Liver (tissue), 8 donors: ENCODE measurements at regions not wholly inside any gene's neighbourhood (a gene's known extent, or its start where the extent isn't known, plus 50 kb on each side); places are given as distances from the start of the nearest gene placed in this dataset.

ENCODE experiments used
- DNase-seq: peaks from one replicate; pipeline ENCODE4 v3.0.0-alpha.2; 2017; ENCODE audit warnings: low spot score
- H3K27ac ChIP-seq, 2 donors: one replicate each; pipeline ENCODE4 v1.7.0; 2013; ENCODE audit warnings: inconsistent platforms in 2 of 2, low read length in 2 of 2, control low read depth in 1 of 2, low read depth in 1 of 2, mild to moderate bottlenecking in 1 of 2
- H3K27me3 ChIP-seq, 4 donors: one replicate each; pipeline versions ENCODE4 v1.6.1 to v1.7.0; 2013; ENCODE audit warnings: low read length in 3 of 4, inconsistent platforms in 1 of 4, mild to moderate bottlenecking in 1 of 4, moderate library complexity in 1 of 4; ENCODE audit not compliant: control insufficient read depth in 4 of 4, insufficient read depth in 4 of 4
- H3K36me3 ChIP-seq, 4 donors: one replicate each; pipeline versions ENCODE4 v1.6.1 to v1.7.0; 2013; ENCODE audit warnings: low read length in 3 of 4, mild to moderate bottlenecking in 3 of 4, low read depth in 1 of 4, moderate library complexity in 1 of 4; ENCODE audit not compliant: control insufficient read depth in 4 of 4, insufficient read depth in 3 of 4
- H3K4me1 ChIP-seq, 4 donors: one replicate each; pipeline versions ENCODE4 v1.6.1 to v1.7.0; 2013; ENCODE audit warnings: low read length in 3 of 4, mild to moderate bottlenecking in 3 of 4, moderate library complexity in 1 of 4; ENCODE audit not compliant: control insufficient read depth in 4 of 4, insufficient read depth in 4 of 4
- H3K4me3 ChIP-seq, 3 donors: one replicate each; pipeline versions ENCODE4 v1.6.1 to v1.7.0; 2013; ENCODE audit warnings: low read length in 3 of 3, control low read depth in 1 of 3, low read depth in 1 of 3, mild to moderate bottlenecking in 1 of 3
- H3K9ac ChIP-seq, 2 donors: one replicate each; pipeline ENCODE4 v1.7.0; 2013; ENCODE audit warnings: low read length in 2 of 2, mild to moderate bottlenecking in 2 of 2, moderate library complexity in 2 of 2, control low read depth in 1 of 2, low read depth in 1 of 2
- H3K9me3 ChIP-seq, 4 donors: one replicate each; pipeline versions ENCODE4 v1.6.1 to v1.7.0; 2013; ENCODE audit warnings: low read length in 3 of 4; ENCODE audit not compliant: control insufficient read depth in 4 of 4
- ATF3 ChIP-seq: IDR thresholded peaks from 2 replicates; pipeline ENCODE4 v1.6.1; 2016; ENCODE audit warnings: antibody characterized with exemption
- CTCF ChIP-seq: fragments of 150-350 bp; IDR thresholded peaks from 2 replicates; pipeline ENCODE4 v1.5.1; 2017; ENCODE audit warnings: improper control_type of control experiment, low read depth, low read length; ENCODE audit not compliant: missing input control
- EGR1 ChIP-seq, 2 donors: IDR thresholded peaks; 2 replicates each; pipeline ENCODE4 v1.6.1; 2016 to 2018; ENCODE audit warnings: antibody characterized with exemption in 2 of 2, low read depth in 2 of 2
- FOXA1 ChIP-seq: IDR thresholded peaks from 2 replicates; pipeline ENCODE4 v1.6.1; 2016; ENCODE audit warnings: antibody characterized with exemption
- FOXA2 ChIP-seq: IDR thresholded peaks from 2 replicates; pipeline ENCODE4 v1.6.1; 2016; ENCODE audit warnings: antibody characterized with exemption
- GABPA ChIP-seq, 2 donors: IDR thresholded peaks in 1 of 2; conservative IDR thresholded peaks in 1 of 2; 2 replicates each; pipeline ENCODE4 v1.6.1; 2016; ENCODE audit warnings: antibody characterized with exemption in 2 of 2, mild to moderate bottlenecking in 1 of 2, moderate library complexity in 1 of 2
- HNF4A ChIP-seq, 2 donors: conservative IDR thresholded peaks; 2 replicates each; pipeline ENCODE4 v1.6.1; 2016; ENCODE audit warnings: antibody characterized with exemption in 2 of 2, mild to moderate bottlenecking in 2 of 2
- HNF4G ChIP-seq: IDR thresholded peaks from 2 replicates; pipeline ENCODE4 v1.6.1; 2016; ENCODE audit warnings: antibody characterized with exemption
- JUND ChIP-seq, 2 donors: IDR thresholded peaks; 2 replicates each; pipeline ENCODE4 v1.6.1; 2016; ENCODE audit warnings: antibody characterized with exemption in 2 of 2
- MAX ChIP-seq: IDR thresholded peaks from 2 replicates; pipeline ENCODE4 v1.6.1; 2016; ENCODE audit warnings: antibody characterized with exemption
- RAD21 ChIP-seq, 2 donors: IDR thresholded peaks; 2 replicates each; pipeline ENCODE4 v1.6.1; 2016; ENCODE audit warnings: antibody characterized with exemption in 2 of 2, mild to moderate bottlenecking in 2 of 2
- REST ChIP-seq: IDR thresholded peaks from 2 replicates; pipeline ENCODE4 v1.6.1; 2016; ENCODE audit warnings: antibody characterized with exemption, mild to moderate bottlenecking
- RXRA ChIP-seq, 2 donors: IDR thresholded peaks; 2 replicates each; pipeline ENCODE4 v1.6.1; 2017 to 2018; ENCODE audit warnings: antibody characterized with exemption in 2 of 2, mild to moderate bottlenecking in 1 of 2
- SP1 ChIP-seq: IDR thresholded peaks from 2 replicates; pipeline ENCODE4 v1.6.1; 2018; ENCODE audit warnings: antibody characterized with exemption, mild to moderate bottlenecking
- TAF1 ChIP-seq: conservative IDR thresholded peaks from 2 replicates; pipeline ENCODE4 v1.6.1; 2016; ENCODE audit warnings: antibody characterized with exemption, mild to moderate bottlenecking
- YY1 ChIP-seq: IDR thresholded peaks from 2 replicates; pipeline ENCODE4 v1.6.1; 2016; ENCODE audit warnings: antibody characterized with exemption, mild to moderate bottlenecking
- ZBTB33 ChIP-seq: IDR thresholded peaks from 2 replicates; pipeline ENCODE4 v1.6.1; 2016; ENCODE audit warnings: antibody characterized with exemption
- WGBS: extraction: QIAGEN DNeasy Blood & Tissue Kit; methylation state at CpG from one replicate; pipeline ENCODE4 v1.1.7; 2013; 5-methylcytosine and 5-hydroxymethylcytosine counted together
- donor health status: healthy.
- donor health status: healthy.
- donor health status: healthy.
- donor health status: healthy.
- donor health status: healthy.

- TF ChIP-seq GABPA (IDR thresholded peaks at IDR 0.05 in 1 of 2, conservative IDR thresholded peaks at IDR 0.05 in 1 of 2) (no peak), FOXA2 (no peak), SP1 (no peak), HNF4G (no peak), ATF3 (no peak), ZBTB33 (no peak), YY1 (no peak), RAD21 (IDR thresholded peaks at IDR 0.05) (no peak), FOXA1 (no peak), CTCF (no peak), RXRA (IDR thresholded peaks at IDR 0.05) (no peak), EGR1 (IDR thresholded peaks at IDR 0.05; ENCODE audit: low read depth in 2 of 2) (no peak), REST (no peak), HNF4A (conservative IDR thresholded peaks at IDR 0.05) (no peak), MAX (no peak)
- H3K4me3 ChIP-seq: no peak overlapping the region
- no peak overlapping the region for H3K9ac ChIP-seq
- H3K4me1 ChIP-seq: no peaks in the 10 kb centered on the region
- DNase-seq: no peak
- 88% methylated on average over 9 of the region's 9 CpGs for WGBS
- peaks cover 0 to 10% (median 0%) of the 10 kb centered on the region in 4 donors for H3K27me3 ChIP-seq
- H3K9me3 ChIP-seq: peaks cover 0 to 6% (median 1%) of the 10 kb centered on the region in 4 donors
- H3K36me3 ChIP-seq: no peaks in the 10 kb centered on the region
- no peak overlapping the region for H3K27ac ChIP-seq
Observed at GRCh38 chr2:522776-523175, 154.4 kb downstream of the TMEM18 start.

- no peaks in the 10 kb centered on the region for H3K4me1 ChIP-seq
- H3K9me3 ChIP-seq: peaks cover 0 to 6% (median 1%) of the 10 kb centered on the region in 4 donors
- TF ChIP-seq GABPA (IDR thresholded peaks at IDR 0.05 in 1 of 2, conservative IDR thresholded peaks at IDR 0.05 in 1 of 2) (no peak), JUND (IDR thresholded peaks at IDR 0.05) (no peak), REST (no peak), SP1 (no peak), TAF1 (no peak), HNF4A (conservative IDR thresholded peaks at IDR 0.05) (no peak), EGR1 (IDR thresholded peaks at IDR 0.05; ENCODE audit: low read depth in 2 of 2) (no peak)
- peaks cover 0 to 7% (median 0%) of the 10 kb centered on the region in 4 donors for H3K27me3 ChIP-seq
- WGBS: 94% methylated on average over 31 of the region's 31 CpGs
- H3K36me3 ChIP-seq: no peaks in the 10 kb centered on the region
- H3K4me3 ChIP-seq: no peak overlapping the region
- no peak overlapping the region for H3K27ac ChIP-seq
- no peak overlapping the region for H3K9ac ChIP-seq
- DNase-seq: no peak
Observed at GRCh38 chr2:521853-522530, 155.2 kb downstream of the TMEM18 start.
